ENCODE measurements at regions not wholly inside any gene's neighbourhood (a gene's known extent, or its start where the extent isn't known, plus 50 kb on each side); places are given as distances from the start of the nearest gene placed in this dataset.

- no peak for DNase-seq (ENCODE audit: extremely low spot score, unreplicated experiment)
- no peak overlapping the region for H3K4me3 Mint-ChIP-seq (ENCODE audit: unreplicated experiment)
- no peaks in the 10 kb centered on the region for H3K4me1 Mint-ChIP-seq (ENCODE audit: unreplicated experiment)
- H3K27me3 Mint-ChIP-seq (ENCODE audit: unreplicated experiment) = peaks cover 41% of the 10 kb centered on the region
- no peaks in the 10 kb centered on the region for H3K9me3 Mint-ChIP-seq (ENCODE audit: unreplicated experiment)
- no peak for TF ChIP-seq CTCF (IDR thresholded peaks at IDR 0.05)
- no peaks in the 10 kb centered on the region for H3K36me3 Mint-ChIP-seq (ENCODE audit: unreplicated experiment)
- H3K27ac Mint-ChIP-seq (ENCODE audit: unreplicated experiment) = no peak overlapping the region
These were observed 106.0 kb upstream of the LINGO1 start for GRCh38 chr15:77738441-77739302.

GRCh38 chr15:77738038-77738370, 105.3 kb upstream of the LINGO1 start:
- Mint-ChIP-seq H3K27ac (ENCODE audit: unreplicated experiment) (no peak overlapping the region), H3K27me3 (ENCODE audit: unreplicated experiment) (peaks cover 41% of the 10 kb centered on the region), H3K4me3 (ENCODE audit: unreplicated experiment) (no peak overlapping the region), H3K9me3 (ENCODE audit: unreplicated experiment) (no peaks in the 10 kb centered on the region), H3K4me1 (ENCODE audit: unreplicated experiment) (no peaks in the 10 kb centered on the region), H3K36me3 (ENCODE audit: unreplicated experiment) (no peaks in the 10 kb centered on the region)
- no peak for TF ChIP-seq CTCF (IDR thresholded peaks at IDR 0.05)
- DNase-seq (ENCODE audit: extremely low spot score, unreplicated experiment) = no peak

- Mint-ChIP-seq H3K27me3 (ENCODE audit: unreplicated experiment) (peaks cover 41% of the 10 kb centered on the region), H3K4me3 (ENCODE audit: unreplicated experiment) (no peak overlapping the region), H3K36me3 (ENCODE audit: unreplicated experiment) (no peaks in the 10 kb centered on the region), H3K27ac (ENCODE audit: unreplicated experiment) (no peak overlapping the region), H3K9me3 (ENCODE audit: unreplicated experiment) (no peaks in the 10 kb centered on the region), H3K4me1 (ENCODE audit: unreplicated experiment) (no peaks in the 10 kb centered on the region)
- no peak for DNase-seq (ENCODE audit: extremely low spot score, unreplicated experiment)
- TF ChIP-seq CTCF (IDR thresholded peaks at IDR 0.05) = no peak
These were observed 104.7 kb upstream of the LINGO1 start for GRCh38 chr15:77737238-77738037.

GRCh38 chr15:77734306-77734705, 101.6 kb upstream of the LINGO1 start:
- DNase-seq (ENCODE audit: extremely low spot score, unreplicated experiment) = no peak
- Mint-ChIP-seq H3K4me1 (ENCODE audit: unreplicated experiment) (no peaks in the 10 kb centered on the region), H3K36me3 (ENCODE audit: unreplicated experiment) (no peaks in the 10 kb centered on the region), H3K27me3 (ENCODE audit: unreplicated experiment) (peaks cover 40% of the 10 kb centered on the region), H3K9me3 (ENCODE audit: unreplicated experiment) (no peaks in the 10 kb centered on the region), H3K4me3 (ENCODE audit: unreplicated experiment) (no peak overlapping the region), H3K27ac (ENCODE audit: unreplicated experiment) (no peak overlapping the region)
- no peak for TF ChIP-seq CTCF (IDR thresholded peaks at IDR 0.05)
